Upper lobe of right lung (tissue), 1 donor: ENCODE measurements at regions not wholly inside any gene's neighbourhood (a gene's known extent, or its start where the extent isn't known, plus 50 kb on each side); places are given as distances from the start of the nearest gene placed in this dataset.

Source experiments
- ATAC-seq: fragments of 200-7000 bp; cut with Tn5 transposase; one replicate; pipeline ENCODE4 v1.9.1; 2020; ENCODE audit warnings: mild to moderate bottlenecking, moderate library complexity
- DNase-seq: peaks from one replicate; pipeline ENCODE4 v3.0.0-alpha.2; 2020
- H3K27ac ChIP-seq: fragments of 200-600 bp; one replicate; pipeline ENCODE4 v1.8.0; 2022
- H3K27me3 ChIP-seq: fragments of 200-600 bp; one replicate; pipeline ENCODE4 v1.8.0; 2022; ENCODE audit warnings: mild to moderate bottlenecking
- H3K36me3 ChIP-seq: fragments of 200-600 bp; one replicate; pipeline ENCODE4 v1.8.0; 2022
- H3K4me1 ChIP-seq: fragments of 200-600 bp; one replicate; pipeline ENCODE4 v1.8.0; 2022
- H3K4me3 ChIP-seq: fragments of 200-600 bp; one replicate; pipeline ENCODE4 v1.8.0; 2022; ENCODE audit warnings: mild to moderate bottlenecking
- H3K9me3 ChIP-seq: fragments of 200-600 bp; one replicate; pipeline ENCODE4 v1.8.0; 2022
- CTCF ChIP-seq: fragments of 200-600 bp; IDR thresholded peaks from one replicate; pipeline ENCODE4 v1.8.0; 2022; ENCODE audit warnings: antibody characterized with exemption
- intact Hi-C: fragments of 100-400 bp; cut with DNase I; formaldehyde crosslinking; loops from one replicate; pipeline ENCODE4 v1.11.0; 2022
- donor health status: DM: no; HTN: yes; CAD: no; lungs with severe emphysema.

GRCh38 chr11:119486016-119486415 is 63.0 kb upstream of the THY1 start:
- intact Hi-C loops: no loop called here
- no peak for TF ChIP-seq CTCF
- Histone ChIP-seq H3K27ac (no peak overlapping the region), H3K4me3 (no peak overlapping the region), H3K27me3 (no peaks in the 10 kb centered on the region), H3K4me1 (no peaks in the 10 kb centered on the region), H3K9me3 (no peaks in the 10 kb centered on the region), H3K36me3 (no peaks in the 10 kb centered on the region)
- DNase-seq (no peak), ATAC-seq (no peak)

- intact Hi-C loops: no loop called here
- Histone ChIP-seq H3K4me1 (no peaks in the 10 kb centered on the region), H3K27me3 (no peaks in the 10 kb centered on the region), H3K36me3 (no peaks in the 10 kb centered on the region), H3K27ac (no peak overlapping the region), H3K4me3 (no peak overlapping the region), H3K9me3 (no peaks in the 10 kb centered on the region)
- TF ChIP-seq CTCF: no peak
- no peak for DNase-seq
- ATAC-seq: no peak
These were observed 62.0 kb upstream of the THY1 start for GRCh38 chr11:119484741-119485605.

DNA sequence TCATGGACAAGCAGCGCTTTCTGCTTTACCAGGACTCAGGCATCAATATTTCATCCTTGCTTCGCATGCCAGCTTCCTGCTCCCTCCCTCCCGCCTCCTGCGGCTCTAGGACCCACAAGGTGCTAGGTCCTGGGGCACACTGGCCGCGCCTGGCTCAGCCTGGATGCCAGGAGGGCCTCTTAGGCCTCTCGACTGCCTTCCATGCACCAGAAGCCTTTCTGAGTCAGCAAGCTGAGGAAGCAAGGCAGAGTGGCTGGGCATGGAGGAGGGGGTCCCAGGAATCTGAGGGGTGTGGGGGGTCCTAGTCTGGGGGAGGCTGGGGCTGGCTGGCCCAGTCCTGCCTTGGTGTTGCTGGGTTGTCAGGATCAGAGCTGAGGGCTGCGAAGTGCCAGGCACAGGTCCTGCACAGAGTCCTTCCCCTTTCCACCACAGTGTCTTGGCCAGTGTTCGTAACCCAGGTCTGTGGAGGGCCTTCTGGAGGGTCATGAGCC is 61.0 kb upstream of the THY1 start:
- no peak overlapping the region for H3K4me3 ChIP-seq
- no peak overlapping the region for H3K27ac ChIP-seq
- H3K9me3 ChIP-seq: no peaks in the 10 kb centered on the region
- intact Hi-C loops: no loop called here
- H3K36me3 ChIP-seq: no peaks in the 10 kb centered on the region
- no peaks in the 10 kb centered on the region for H3K4me1 ChIP-seq
- TF ChIP-seq CTCF: no peak
- no peak for DNase-seq
- H3K27me3 ChIP-seq: no peaks in the 10 kb centered on the region
- ATAC-seq: no peak

DNA sequence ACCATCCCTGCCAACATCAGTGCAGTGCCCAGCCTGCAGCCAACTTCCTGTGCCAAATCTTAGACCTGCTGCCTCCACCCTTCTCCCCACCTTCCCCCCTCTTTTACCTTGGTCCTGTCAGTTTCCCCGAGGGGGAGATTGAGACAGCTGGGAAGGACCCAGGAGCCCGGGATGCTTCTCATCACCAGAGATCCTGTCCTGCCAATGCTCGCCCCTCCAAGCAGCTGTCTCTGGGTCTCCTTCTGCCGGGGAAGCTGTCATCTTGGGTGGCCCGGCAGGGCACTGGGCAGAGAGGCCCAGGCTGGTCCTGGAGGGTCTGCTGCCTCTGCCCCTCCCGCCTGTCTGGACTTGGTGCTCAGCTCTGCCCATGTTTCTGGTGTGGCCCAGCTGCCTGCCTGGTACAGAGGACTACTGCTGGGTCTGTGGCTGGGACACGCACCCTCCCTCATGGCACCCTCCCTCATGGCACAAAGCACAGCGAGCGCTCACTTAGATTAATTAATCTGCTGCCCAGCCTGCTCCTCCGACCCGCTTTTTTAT is 60.4 kb upstream of the THY1 start:
- no peaks in the 10 kb centered on the region for H3K4me1 ChIP-seq
- DNase-seq: no peak
- no peak overlapping the region for H3K27ac ChIP-seq
- ATAC-seq: no peak
- H3K36me3 ChIP-seq: no peaks in the 10 kb centered on the region
- no peak for TF ChIP-seq CTCF
- H3K27me3 ChIP-seq: no peaks in the 10 kb centered on the region
- intact Hi-C loops: no loop called here
- H3K9me3 ChIP-seq: no peaks in the 10 kb centered on the region
- H3K4me3 ChIP-seq: no peak overlapping the region

GRCh38 chr11:119482521-119483011 is 59.6 kb upstream of the THY1 start:
- Histone ChIP-seq H3K4me3 (no peak overlapping the region), H3K9me3 (no peaks in the 10 kb centered on the region), H3K36me3 (no peaks in the 10 kb centered on the region), H3K27me3 (no peaks in the 10 kb centered on the region), H3K27ac (no peak overlapping the region), H3K4me1 (no peaks in the 10 kb centered on the region)
- no peak for TF ChIP-seq CTCF
- intact Hi-C loops: no loop called here
- no peak for ATAC-seq
- no peak for DNase-seq
